Stomach smooth muscle (tissue), 2 donors: ENCODE measurements at regions not wholly inside any gene's neighbourhood (a gene's known extent, or its start where the extent isn't known, plus 50 kb on each side); places are given as distances from the start of the nearest gene placed in this dataset.

Experiments
- H3K27ac ChIP-seq: one replicate; pipeline ENCODE4 v1.7.0; 2013; ENCODE audit warnings: mild to moderate bottlenecking, low read length, inconsistent platforms
- H3K27me3 ChIP-seq, 2 donors: one replicate each; pipeline ENCODE4 v1.7.0; 2013; ENCODE audit warnings: low read length in 2 of 2; ENCODE audit not compliant: insufficient read depth in 2 of 2, control insufficient read depth in 1 of 2
- H3K36me3 ChIP-seq, 2 donors: one replicate each; pipeline ENCODE4 v1.7.0; 2013; ENCODE audit warnings: low read length in 2 of 2; ENCODE audit not compliant: control insufficient read depth in 2 of 2, insufficient read depth in 2 of 2
- H3K4me1 ChIP-seq: one replicate; pipeline ENCODE4 v1.7.0; 2013; ENCODE audit warnings: low read length; ENCODE audit not compliant: control insufficient read depth, insufficient read depth
- H3K4me3 ChIP-seq, 2 donors: one replicate each; pipeline ENCODE4 v1.7.0; 2013; ENCODE audit warnings: low read length in 2 of 2
- H3K9ac ChIP-seq, 2 donors: one replicate each; pipeline ENCODE4 v1.7.0; 2013; ENCODE audit warnings: low read length in 2 of 2, mild to moderate bottlenecking in 1 of 2
- H3K9me3 ChIP-seq, 2 donors: one replicate each; pipeline ENCODE4 v1.7.0; 2013; ENCODE audit warnings: low read length in 2 of 2; ENCODE audit not compliant: control insufficient read depth in 2 of 2
- donor health status: healthy.
- donor health status: Pancreatic carcinoma.

DNA sequence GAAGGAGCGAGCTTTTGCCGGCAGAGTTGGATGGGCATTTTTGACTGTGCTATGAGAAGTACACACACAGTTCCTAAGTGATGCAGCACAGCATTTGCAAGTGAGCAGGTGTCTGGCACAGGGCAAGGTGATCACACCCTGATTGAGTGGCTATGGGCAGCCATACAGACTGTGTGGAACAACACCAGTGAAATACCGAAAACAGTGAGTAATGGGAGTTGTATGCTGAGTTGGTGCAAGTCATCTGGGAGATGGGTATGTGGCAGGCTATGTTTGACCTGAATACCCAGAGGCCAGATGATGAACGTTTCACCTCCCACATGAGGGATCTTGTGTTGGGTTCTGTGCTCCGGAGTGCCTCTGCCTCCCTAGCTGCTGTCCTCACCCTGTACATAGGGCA, 53.5 kb upstream of the TIPARP start:
- Histone ChIP-seq H3K27ac (no peak overlapping the region), H3K27me3 (no peaks in the 10 kb centered on the region), H3K4me1 (no peaks in the 10 kb centered on the region), H3K36me3 (no peaks in the 10 kb centered on the region), H3K4me3 (no peak overlapping the region), H3K9me3 (no peaks in the 10 kb centered on the region), H3K9ac (no peak overlapping the region)

DNA sequence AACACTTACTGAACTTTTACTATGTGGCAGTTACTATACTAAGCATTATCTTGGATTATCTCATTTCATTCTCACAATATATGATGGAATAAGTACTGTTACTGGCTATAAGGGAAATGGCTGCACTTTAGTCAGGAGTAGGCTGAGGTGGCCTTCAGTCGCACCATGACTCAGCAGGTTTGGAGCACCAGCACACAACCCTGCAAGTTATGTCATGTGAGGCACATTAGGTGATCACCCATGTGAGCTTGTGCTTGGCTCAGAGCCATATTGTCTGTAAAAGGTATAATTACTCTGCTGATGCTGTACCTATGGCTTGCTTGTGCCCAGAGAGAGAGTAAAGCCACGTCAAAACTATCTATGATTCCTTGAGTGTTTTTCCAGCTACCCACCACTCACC, 54.1 kb upstream of the TIPARP start:
- no peak overlapping the region for H3K27ac ChIP-seq
- no peaks in the 10 kb centered on the region for H3K36me3 ChIP-seq
- H3K9me3 ChIP-seq: no peaks in the 10 kb centered on the region
- no peak overlapping the region for H3K9ac ChIP-seq
- no peak overlapping the region for H3K4me3 ChIP-seq
- no peaks in the 10 kb centered on the region for H3K27me3 ChIP-seq
- H3K4me1 ChIP-seq: no peaks in the 10 kb centered on the region

DNA sequence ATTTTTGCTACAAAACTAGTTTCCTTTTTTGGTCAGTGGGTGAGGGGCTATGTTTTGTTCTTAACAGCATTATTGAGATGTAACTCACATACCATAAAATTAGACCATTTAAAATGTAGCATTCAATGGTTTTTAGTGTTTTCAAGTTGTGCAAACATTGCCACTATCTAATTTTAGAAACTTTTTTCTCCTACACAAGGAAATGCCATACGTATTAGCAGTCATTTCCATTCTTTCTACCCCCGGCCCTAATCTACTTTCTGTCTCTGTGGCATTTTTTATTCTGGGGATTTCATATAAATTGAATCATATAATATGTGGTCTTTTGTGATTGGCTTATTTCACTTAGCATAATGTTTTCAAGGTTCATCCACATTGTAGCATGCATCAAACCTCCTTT, 55.0 kb upstream of the TIPARP start:
- no peak overlapping the region for H3K27ac ChIP-seq

DNA sequence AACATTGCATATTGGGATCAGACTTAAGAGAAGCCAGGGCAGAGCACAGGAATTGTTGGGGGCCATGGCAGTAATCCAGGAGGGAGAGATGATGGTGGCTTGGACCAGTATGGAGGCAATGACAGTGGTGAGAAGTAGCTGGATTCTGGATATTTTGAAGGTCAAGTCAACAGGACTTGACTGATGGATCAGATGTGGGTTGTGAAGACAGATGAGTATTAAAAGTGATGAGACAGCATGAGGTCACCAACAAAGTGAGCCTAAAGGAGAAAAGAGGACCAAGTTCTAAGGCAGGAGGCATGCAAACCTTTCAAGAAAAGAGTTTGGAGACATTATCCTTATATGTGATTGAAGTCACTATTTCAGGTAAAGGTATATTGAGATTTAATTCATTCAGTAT, 56.6 kb upstream of the TIPARP start:
- Histone ChIP-seq H3K4me1 (no peaks in the 10 kb centered on the region), H3K4me3 (no peak overlapping the region), H3K36me3 (no peaks in the 10 kb centered on the region), H3K27ac (no peak overlapping the region), H3K27me3 (no peaks in the 10 kb centered on the region), H3K9ac (no peak overlapping the region), H3K9me3 (no peaks in the 10 kb centered on the region)

More for the DNA sequence above, 55.0 kb upstream of the TIPARP start:
- H3K9ac ChIP-seq: no peak overlapping the region
- no peaks in the 10 kb centered on the region for H3K4me1 ChIP-seq
- H3K9me3 ChIP-seq: no peaks in the 10 kb centered on the region
- H3K4me3 ChIP-seq: no peak overlapping the region
- no peaks in the 10 kb centered on the region for H3K27me3 ChIP-seq
- no peaks in the 10 kb centered on the region for H3K36me3 ChIP-seq

DNA sequence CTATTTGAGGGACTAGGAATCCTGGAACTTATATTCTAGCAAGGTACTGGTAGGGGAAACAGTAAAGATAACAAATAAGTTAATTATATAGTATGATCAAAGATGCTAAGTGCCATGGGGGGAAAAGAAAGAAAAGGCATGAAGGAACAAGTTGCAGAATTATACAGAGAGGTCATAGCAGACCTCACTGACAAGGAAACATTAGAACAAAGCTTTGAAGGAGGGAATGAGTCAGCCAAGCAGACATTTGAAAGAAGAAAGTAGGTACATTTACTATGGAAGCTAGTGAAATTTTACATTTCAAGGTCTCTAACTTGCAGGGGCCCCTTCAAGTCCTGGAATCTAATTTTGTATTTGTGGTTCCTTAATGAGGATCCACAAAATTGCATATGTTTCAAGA, 57.2 kb upstream of the TIPARP start:
- H3K36me3 ChIP-seq: no peaks in the 10 kb centered on the region
- H3K4me3 ChIP-seq: no peak overlapping the region
- H3K9me3 ChIP-seq: no peaks in the 10 kb centered on the region
- H3K27ac ChIP-seq: no peak overlapping the region
- no peak overlapping the region for H3K9ac ChIP-seq
- H3K4me1 ChIP-seq: no peaks in the 10 kb centered on the region
- H3K27me3 ChIP-seq: no peaks in the 10 kb centered on the region

DNA sequence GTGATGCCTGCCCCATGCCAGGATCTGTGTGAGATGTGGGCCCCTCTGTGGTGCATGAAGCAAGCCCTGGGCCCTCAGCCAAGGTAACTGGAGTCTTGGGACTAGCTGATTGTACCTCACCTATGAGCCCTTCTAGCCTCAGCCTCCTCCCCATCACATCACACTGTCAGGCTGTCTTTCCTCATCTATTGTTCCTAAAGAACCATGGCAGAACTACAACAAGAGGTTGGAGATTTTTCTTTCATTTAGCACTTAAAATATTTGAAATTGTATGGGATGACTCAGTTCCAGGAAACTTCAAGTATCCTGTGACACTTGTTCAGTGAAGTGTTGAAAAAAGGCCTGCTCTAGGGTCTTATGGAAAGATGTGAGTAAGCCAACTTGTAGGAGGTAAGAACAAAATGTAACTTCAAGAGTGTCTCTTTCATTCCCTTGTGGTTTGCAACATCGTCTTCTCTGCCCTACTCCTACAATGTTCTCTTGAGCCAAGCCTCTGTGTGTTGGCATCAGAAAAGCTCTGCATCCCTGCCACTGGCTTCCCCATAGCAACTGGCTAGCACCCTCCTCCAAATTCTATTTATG, 58.7 kb upstream of the TIPARP start:
- H3K4me1 ChIP-seq: no peaks in the 10 kb centered on the region
- no peaks in the 10 kb centered on the region for H3K36me3 ChIP-seq
- H3K4me3 ChIP-seq: no peak overlapping the region
- H3K27ac ChIP-seq: no peak overlapping the region
- no peaks in the 10 kb centered on the region for H3K9me3 ChIP-seq
- H3K27me3 ChIP-seq: no peaks in the 10 kb centered on the region
- H3K9ac ChIP-seq: no peak overlapping the region

DNA sequence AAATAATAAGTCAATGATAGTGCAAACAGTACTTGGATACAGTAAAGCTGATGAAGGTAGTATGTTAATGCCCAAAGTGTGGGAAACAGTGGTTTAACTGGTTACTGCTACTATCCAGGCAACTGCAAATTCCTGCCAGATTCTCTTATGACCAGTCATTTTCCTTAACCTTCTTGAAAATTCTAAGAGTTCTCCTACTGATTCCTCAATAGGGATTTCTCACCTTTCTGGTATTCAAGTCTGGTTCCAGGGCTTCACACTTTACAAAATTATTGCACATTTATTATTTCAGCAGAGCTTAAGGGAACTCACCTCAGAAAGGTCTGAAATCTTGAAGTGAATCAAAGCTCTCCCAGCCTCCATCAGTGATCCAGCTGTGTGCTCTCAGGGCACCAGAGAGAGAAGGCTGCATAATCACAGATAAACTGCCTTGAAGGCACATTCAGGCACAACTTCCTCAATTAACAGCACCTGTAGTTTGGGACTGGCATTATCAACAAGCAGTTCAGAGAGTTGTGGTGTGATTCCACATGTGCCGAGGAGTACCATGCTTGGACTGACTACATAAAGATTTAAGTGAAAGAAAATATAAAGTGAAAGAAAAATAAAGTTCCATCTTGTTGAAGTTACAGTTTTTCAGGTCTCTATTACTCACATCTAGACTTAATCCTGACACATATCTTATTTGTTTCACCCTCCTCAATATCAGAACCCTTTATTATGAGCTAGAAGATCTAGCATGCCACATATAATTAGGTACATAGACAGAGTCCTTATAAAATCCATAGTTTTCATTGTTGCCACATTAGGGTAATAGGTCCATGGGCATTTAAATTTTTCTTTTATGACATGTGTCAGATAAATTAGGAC, 59.5 kb upstream of the TIPARP start:
- Histone ChIP-seq H3K27me3 (no peaks in the 10 kb centered on the region), H3K36me3 (no peaks in the 10 kb centered on the region), H3K9ac (no peak overlapping the region), H3K4me3 (no peak overlapping the region), H3K9me3 (no peaks in the 10 kb centered on the region), H3K27ac (no peak overlapping the region), H3K4me1 (no peaks in the 10 kb centered on the region)

DNA sequence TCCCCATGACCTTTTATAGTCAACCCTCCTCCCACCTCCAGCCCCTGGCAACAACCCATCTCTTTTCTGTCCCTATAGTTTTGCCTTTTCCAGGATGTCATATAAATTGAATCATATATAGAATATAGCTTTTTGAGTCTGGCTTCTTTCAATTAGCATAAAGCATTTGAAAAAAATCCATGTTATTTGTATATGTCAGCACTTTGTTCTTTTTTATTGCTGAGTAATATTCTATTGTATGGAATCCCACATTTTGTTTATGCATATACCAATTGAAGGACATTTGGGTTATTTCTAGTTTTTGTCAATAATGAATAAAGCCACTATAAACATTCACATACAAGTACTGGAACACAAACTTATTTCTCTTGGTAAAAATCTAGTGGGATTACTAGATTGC, 58.0 kb upstream of the SSR3 start:
- no peak overlapping the region for H3K4me3 ChIP-seq

DNA sequence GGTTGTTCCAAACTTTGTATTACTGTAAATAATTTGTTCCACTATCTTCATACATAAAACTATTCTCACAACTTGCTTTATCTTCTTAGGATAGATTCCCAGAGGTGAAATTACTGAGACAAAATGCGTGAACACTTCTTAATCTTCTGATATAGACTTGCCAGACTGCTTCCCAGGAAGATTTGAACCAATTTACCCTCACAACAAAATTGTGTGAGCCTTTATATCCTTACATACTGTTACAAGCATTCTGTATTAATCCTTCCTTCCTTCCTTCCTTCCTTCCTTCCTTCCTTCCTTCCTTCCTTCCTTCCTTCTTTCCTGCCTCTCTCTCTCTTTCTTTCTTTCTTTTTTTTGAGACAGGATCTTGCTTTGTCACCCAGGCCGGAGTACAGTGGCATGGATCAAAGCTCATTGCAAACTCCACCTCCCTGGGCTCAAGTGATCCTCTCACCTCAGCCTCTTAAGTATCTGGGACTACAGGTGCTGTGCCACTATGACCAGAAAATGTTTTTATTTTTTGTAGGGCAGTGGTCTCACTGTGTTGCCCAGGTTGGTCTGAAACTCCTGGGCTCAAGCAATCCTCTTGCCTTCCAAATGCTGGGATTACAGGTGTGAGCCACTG, 57.1 kb upstream of the SSR3 start:
- no peak overlapping the region for H3K4me3 ChIP-seq
- no peaks in the 10 kb centered on the region for H3K27me3 ChIP-seq
- no peak overlapping the region for H3K9ac ChIP-seq
- H3K27ac ChIP-seq: no peak overlapping the region
- H3K36me3 ChIP-seq: no peaks in the 10 kb centered on the region
- no peaks in the 10 kb centered on the region for H3K4me1 ChIP-seq
- no peaks in the 10 kb centered on the region for H3K9me3 ChIP-seq

More for the DNA sequence above, 58.0 kb upstream of the SSR3 start:
- Histone ChIP-seq H3K9ac (no peak overlapping the region), H3K9me3 (no peaks in the 10 kb centered on the region), H3K27me3 (no peaks in the 10 kb centered on the region), H3K36me3 (no peaks in the 10 kb centered on the region), H3K4me1 (no peaks in the 10 kb centered on the region), H3K27ac (no peak overlapping the region)

DNA sequence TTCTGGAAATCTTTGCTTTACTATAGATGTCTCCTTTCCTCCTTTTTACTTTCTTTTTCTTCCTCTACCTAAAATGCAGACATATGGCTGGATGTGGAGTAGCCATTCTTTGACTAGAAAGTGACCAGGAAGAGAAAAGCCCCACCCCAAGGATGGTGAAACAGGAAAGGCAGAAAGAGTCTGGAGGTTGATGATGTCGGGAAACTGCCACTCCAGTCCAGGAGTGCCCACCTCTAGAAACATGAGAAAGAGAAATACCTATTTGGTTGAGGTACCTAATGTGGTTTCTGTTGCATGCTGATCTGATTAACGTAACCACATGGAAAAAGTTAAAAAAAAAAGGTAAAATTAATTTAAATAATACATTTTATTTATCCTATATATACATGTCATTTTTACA, 55.2 kb upstream of the SSR3 start:
- Histone ChIP-seq H3K27me3 (no peaks in the 10 kb centered on the region), H3K4me1 (no peaks in the 10 kb centered on the region), H3K27ac (no peak overlapping the region), H3K9ac (no peak overlapping the region), H3K4me3 (no peak overlapping the region), H3K36me3 (no peaks in the 10 kb centered on the region), H3K9me3 (no peaks in the 10 kb centered on the region)

DNA sequence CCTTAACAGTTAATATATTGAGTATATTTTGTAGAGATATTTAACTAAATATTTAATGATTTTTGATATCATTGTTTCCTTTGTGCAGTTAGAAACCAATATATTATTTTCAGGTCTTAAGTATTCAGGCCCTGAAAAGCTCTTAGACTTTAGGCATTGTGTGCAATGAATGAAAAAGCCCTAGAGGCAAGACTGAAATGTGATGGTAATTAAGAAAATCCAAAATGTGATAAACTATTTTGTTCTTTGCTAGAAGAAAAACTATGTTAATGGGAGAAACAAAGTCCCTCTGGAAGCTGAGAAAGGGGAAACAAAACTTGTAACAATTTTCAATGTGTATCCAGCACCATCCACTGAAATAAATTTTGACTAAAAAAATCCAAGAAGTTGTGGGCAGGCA, 54.6 kb upstream of the SSR3 start:
- H3K4me3 ChIP-seq: no peak overlapping the region
- H3K36me3 ChIP-seq: no peaks in the 10 kb centered on the region
- no peaks in the 10 kb centered on the region for H3K4me1 ChIP-seq
- no peak overlapping the region for H3K9ac ChIP-seq
- no peaks in the 10 kb centered on the region for H3K27me3 ChIP-seq
- no peaks in the 10 kb centered on the region for H3K9me3 ChIP-seq
- no peak overlapping the region for H3K27ac ChIP-seq
